Mucosa of rectum (tissue), 2 donors: ENCODE measurements at regions not wholly inside any gene's neighbourhood (a gene's known extent, or its start where the extent isn't known, plus 50 kb on each side); places are given as distances from the start of the nearest gene placed in this dataset.

ENCODE experiments used
- H3K27ac ChIP-seq, 2 donors: one replicate each; pipeline ENCODE4 v1.7.0; 2013; ENCODE audit warnings: inconsistent platforms in 2 of 2, low read depth in 2 of 2, low read length in 2 of 2
- H3K27me3 ChIP-seq, 2 donors: one replicate each; pipeline ENCODE4 v1.7.0; 2013; ENCODE audit warnings: low read length in 2 of 2; ENCODE audit not compliant: control insufficient read depth in 2 of 2, insufficient read depth in 2 of 2
- H3K36me3 ChIP-seq, 2 donors: one replicate each; pipeline ENCODE4 v1.7.0; 2013; ENCODE audit warnings: low read length in 2 of 2; ENCODE audit not compliant: control insufficient read depth in 2 of 2, insufficient read depth in 2 of 2
- H3K4me1 ChIP-seq, 2 donors: one replicate each; pipeline ENCODE4 v1.7.0; 2013; ENCODE audit warnings: low read length in 2 of 2, mild to moderate bottlenecking in 1 of 2; ENCODE audit not compliant: control insufficient read depth in 2 of 2, insufficient read depth in 2 of 2
- H3K4me3 ChIP-seq, 2 donors: one replicate each; pipeline ENCODE4 v1.7.0; 2013; ENCODE audit warnings: low read length in 2 of 2
- H3K9ac ChIP-seq, 2 donors: one replicate each; pipeline ENCODE4 v1.7.0; 2013; ENCODE audit warnings: low read length in 2 of 2, low read depth in 1 of 2, mild to moderate bottlenecking in 1 of 2
- H3K9me3 ChIP-seq, 2 donors: one replicate each; pipeline ENCODE4 v1.7.0; 2013; ENCODE audit warnings: low read length in 2 of 2; ENCODE audit not compliant: control insufficient read depth in 2 of 2
- donor health status: healthy.
- donor health status: Normal muscosa, but diverticular disease.

GRCh38 chr4:13836946-13837912, 209.7 kb upstream of the BOD1L1 start:
- H3K27me3 ChIP-seq, result no peaks in the 10 kb centered on the region
- H3K9me3 ChIP-seq, result no peaks in the 10 kb centered on the region
- no peaks in the 10 kb centered on the region for H3K4me1 ChIP-seq
- H3K36me3 ChIP-seq, result no peaks in the 10 kb centered on the region
- no peak overlapping the region for H3K4me3 ChIP-seq
- H3K27ac ChIP-seq, result no peak overlapping the region
- no peak overlapping the region for H3K9ac ChIP-seq

- no peaks in the 10 kb centered on the region for H3K27me3 ChIP-seq
- no peak overlapping the region for H3K9ac ChIP-seq
- no peaks in the 10 kb centered on the region for H3K9me3 ChIP-seq
- no peaks in the 10 kb centered on the region for H3K36me3 ChIP-seq
- no peak overlapping the region for H3K4me3 ChIP-seq
- no peak overlapping the region for H3K27ac ChIP-seq
- no peaks in the 10 kb centered on the region for H3K4me1 ChIP-seq
These were observed 213.1 kb upstream of the BOD1L1 start for GRCh38 chr4:13840502-13841190.

- Histone ChIP-seq H3K36me3 (no peaks in the 10 kb centered on the region), H3K9me3 (no peaks in the 10 kb centered on the region), H3K27me3 (no peaks in the 10 kb centered on the region), H3K4me1 (no peaks in the 10 kb centered on the region), H3K4me3 (no peak overlapping the region), H3K27ac (no peak overlapping the region), H3K9ac (no peak overlapping the region)
These were observed 217.2 kb upstream of the BOD1L1 start for GRCh38 chr4:13844740-13845139.

GRCh38 chr4:13849778-13850177, 222.3 kb upstream of the BOD1L1 start:
- no peaks in the 10 kb centered on the region for H3K9me3 ChIP-seq
- no peak overlapping the region for H3K4me3 ChIP-seq
- no peaks in the 10 kb centered on the region for H3K36me3 ChIP-seq
- no peaks in the 10 kb centered on the region for H3K4me1 ChIP-seq
- H3K27ac ChIP-seq, result no peak overlapping the region
- H3K27me3 ChIP-seq, result no peaks in the 10 kb centered on the region
- no peak overlapping the region for H3K9ac ChIP-seq

- no peak overlapping the region for H3K27ac ChIP-seq
- H3K4me1 ChIP-seq, result no peaks in the 10 kb centered on the region
- no peaks in the 10 kb centered on the region for H3K36me3 ChIP-seq
- no peak overlapping the region for H3K9ac ChIP-seq
- H3K9me3 ChIP-seq, result no peaks in the 10 kb centered on the region
- H3K4me3 ChIP-seq, result no peak overlapping the region
- H3K27me3 ChIP-seq, result no peaks in the 10 kb centered on the region
These were observed 223.8 kb upstream of the BOD1L1 start for GRCh38 chr4:13851085-13851940.

- no peak overlapping the region for H3K27ac ChIP-seq
- no peaks in the 10 kb centered on the region for H3K27me3 ChIP-seq
- H3K9me3 ChIP-seq, result no peaks in the 10 kb centered on the region
- no peaks in the 10 kb centered on the region for H3K4me1 ChIP-seq
- no peak overlapping the region for H3K9ac ChIP-seq
- H3K36me3 ChIP-seq, result no peaks in the 10 kb centered on the region
- no peak overlapping the region for H3K4me3 ChIP-seq
These were observed 224.9 kb upstream of the BOD1L1 start for GRCh38 chr4:13852411-13852810.

- Histone ChIP-seq H3K4me3 (no peak overlapping the region), H3K9me3 (no peaks in the 10 kb centered on the region), H3K4me1 (no peaks in the 10 kb centered on the region), H3K27ac (no peak overlapping the region), H3K36me3 (no peaks in the 10 kb centered on the region), H3K9ac (no peak overlapping the region), H3K27me3 (no peaks in the 10 kb centered on the region)
These were observed 228.9 kb upstream of the BOD1L1 start for GRCh38 chr4:13856387-13856786.

- H3K27me3 ChIP-seq, result no peaks in the 10 kb centered on the region
- H3K4me3 ChIP-seq, result no peak overlapping the region
- no peaks in the 10 kb centered on the region for H3K9me3 ChIP-seq
- no peaks in the 10 kb centered on the region for H3K36me3 ChIP-seq
- H3K4me1 ChIP-seq, result no peaks in the 10 kb centered on the region
- no peak overlapping the region for H3K9ac ChIP-seq
- no peak overlapping the region for H3K27ac ChIP-seq
These were observed 229.9 kb upstream of the BOD1L1 start for GRCh38 chr4:13857397-13857796.

- no peak overlapping the region for H3K27ac ChIP-seq
- H3K9me3 ChIP-seq, result no peaks in the 10 kb centered on the region
- H3K36me3 ChIP-seq, result no peaks in the 10 kb centered on the region
- H3K27me3 ChIP-seq, result no peaks in the 10 kb centered on the region
- no peak overlapping the region for H3K4me3 ChIP-seq
- no peak overlapping the region for H3K9ac ChIP-seq
- no peaks in the 10 kb centered on the region for H3K4me1 ChIP-seq
These were observed 230.3 kb upstream of the BOD1L1 start for GRCh38 chr4:13857800-13858199.

- Histone ChIP-seq H3K27me3 (no peaks in the 10 kb centered on the region), H3K4me1 (no peaks in the 10 kb centered on the region), H3K9ac (no peak overlapping the region), H3K36me3 (no peaks in the 10 kb centered on the region), H3K9me3 (no peaks in the 10 kb centered on the region), H3K27ac (no peak overlapping the region), H3K4me3 (no peak overlapping the region)
These were observed 231.9 kb upstream of the BOD1L1 start for GRCh38 chr4:13859423-13859822.
